Liver (tissue), 3 donors: ENCODE measurements at regions not wholly inside any gene's neighbourhood (a gene's known extent, or its start where the extent isn't known, plus 50 kb on each side); places are given as distances from the start of the nearest gene placed in this dataset.

ENCODE experiments used
- FOXA1 ChIP-seq: IDR thresholded peaks from 2 replicates; pipeline ENCODE4 v1.6.1; 2016; ENCODE audit warnings: antibody characterized with exemption
- JUND ChIP-seq, 2 donors: IDR thresholded peaks; 2 replicates each; pipeline ENCODE4 v1.6.1; 2016; ENCODE audit warnings: antibody characterized with exemption in 2 of 2
- RAD21 ChIP-seq, 2 donors: IDR thresholded peaks; 2 replicates each; pipeline ENCODE4 v1.6.1; 2016; ENCODE audit warnings: antibody characterized with exemption in 2 of 2, mild to moderate bottlenecking in 2 of 2
- TF ChIP-seq, protein P1 (sequence below): fragments of 150-350 bp; IDR thresholded peaks from 2 replicates; pipeline ENCODE4 v1.5.1; 2017; ENCODE audit warnings: improper control_type of control experiment, low read depth, low read length; ENCODE audit not compliant: missing input control
- donor health status: healthy.
- donor health status: healthy.

DNA sequence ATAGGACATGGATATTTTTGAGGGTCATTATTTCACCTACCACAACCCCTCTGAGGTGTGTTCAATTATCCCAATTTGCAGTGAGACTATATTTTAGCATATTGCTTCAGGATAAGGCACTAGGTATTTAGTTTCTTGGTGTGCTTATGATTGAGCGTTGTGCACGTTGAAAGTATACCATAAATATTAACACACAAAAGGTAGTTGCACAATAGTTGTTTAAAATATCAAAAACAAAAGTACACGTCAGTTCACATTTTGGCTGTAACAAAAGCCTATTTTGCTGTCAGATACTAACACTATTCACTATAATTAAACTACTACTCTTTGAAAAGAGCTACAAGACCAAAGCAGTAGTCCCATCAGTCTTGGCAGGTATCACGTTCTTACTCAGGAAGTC is 367.5 kb downstream of the DSC3 start:
- no peak for TF ChIP-seq FOXA1
- TF ChIP-seq, protein P1, sequence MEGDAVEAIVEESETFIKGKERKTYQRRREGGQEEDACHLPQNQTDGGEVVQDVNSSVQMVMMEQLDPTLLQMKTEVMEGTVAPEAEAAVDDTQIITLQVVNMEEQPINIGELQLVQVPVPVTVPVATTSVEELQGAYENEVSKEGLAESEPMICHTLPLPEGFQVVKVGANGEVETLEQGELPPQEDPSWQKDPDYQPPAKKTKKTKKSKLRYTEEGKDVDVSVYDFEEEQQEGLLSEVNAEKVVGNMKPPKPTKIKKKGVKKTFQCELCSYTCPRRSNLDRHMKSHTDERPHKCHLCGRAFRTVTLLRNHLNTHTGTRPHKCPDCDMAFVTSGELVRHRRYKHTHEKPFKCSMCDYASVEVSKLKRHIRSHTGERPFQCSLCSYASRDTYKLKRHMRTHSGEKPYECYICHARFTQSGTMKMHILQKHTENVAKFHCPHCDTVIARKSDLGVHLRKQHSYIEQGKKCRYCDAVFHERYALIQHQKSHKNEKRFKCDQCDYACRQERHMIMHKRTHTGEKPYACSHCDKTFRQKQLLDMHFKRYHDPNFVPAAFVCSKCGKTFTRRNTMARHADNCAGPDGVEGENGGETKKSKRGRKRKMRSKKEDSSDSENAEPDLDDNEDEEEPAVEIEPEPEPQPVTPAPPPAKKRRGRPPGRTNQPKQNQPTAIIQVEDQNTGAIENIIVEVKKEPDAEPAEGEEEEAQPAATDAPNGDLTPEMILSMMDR = no peak
- no peak for TF ChIP-seq RAD21 (IDR thresholded peaks at IDR 0.05)
- TF ChIP-seq JUND (IDR thresholded peaks at IDR 0.05) = no peak
